NCI-H510A treated with DMSO at 0.1 percent for 48 hours (cell line): ENCODE measurements at regions not wholly inside any gene's neighbourhood (a gene's known extent, or its start where the extent isn't known, plus 50 kb on each side); places are given as distances from the start of the nearest gene placed in this dataset.
A peak's percentile ranks its signal among the peaks of the same experiment; 100 is the strongest.

ENCODE experiments used
- DNase-seq: peaks from one replicate; lab custom pipeline; 2025; lab: John Stamatoyannopoulos, UW

DNA sequence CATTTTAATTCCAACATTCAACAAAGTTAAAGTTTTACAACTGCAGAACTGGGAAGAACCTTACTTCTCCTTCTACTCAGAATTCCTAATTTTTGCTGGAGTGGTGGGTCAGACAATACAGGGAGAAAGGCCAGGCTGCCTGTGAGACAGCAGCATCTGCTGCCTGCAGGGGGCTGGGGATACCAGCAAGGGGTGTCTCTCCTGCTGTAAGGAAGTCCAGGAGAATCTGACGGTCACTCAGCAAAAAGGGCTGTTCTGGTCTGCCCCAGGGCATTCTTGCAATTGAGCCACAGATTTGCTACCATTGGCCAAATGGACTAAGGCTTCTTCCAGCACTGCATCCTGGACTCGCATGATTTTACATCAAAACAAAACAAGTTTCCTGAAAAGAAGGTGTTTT lies 426.6 kb upstream of the CDH11 start:
- DNase-seq: no peak

DNA sequence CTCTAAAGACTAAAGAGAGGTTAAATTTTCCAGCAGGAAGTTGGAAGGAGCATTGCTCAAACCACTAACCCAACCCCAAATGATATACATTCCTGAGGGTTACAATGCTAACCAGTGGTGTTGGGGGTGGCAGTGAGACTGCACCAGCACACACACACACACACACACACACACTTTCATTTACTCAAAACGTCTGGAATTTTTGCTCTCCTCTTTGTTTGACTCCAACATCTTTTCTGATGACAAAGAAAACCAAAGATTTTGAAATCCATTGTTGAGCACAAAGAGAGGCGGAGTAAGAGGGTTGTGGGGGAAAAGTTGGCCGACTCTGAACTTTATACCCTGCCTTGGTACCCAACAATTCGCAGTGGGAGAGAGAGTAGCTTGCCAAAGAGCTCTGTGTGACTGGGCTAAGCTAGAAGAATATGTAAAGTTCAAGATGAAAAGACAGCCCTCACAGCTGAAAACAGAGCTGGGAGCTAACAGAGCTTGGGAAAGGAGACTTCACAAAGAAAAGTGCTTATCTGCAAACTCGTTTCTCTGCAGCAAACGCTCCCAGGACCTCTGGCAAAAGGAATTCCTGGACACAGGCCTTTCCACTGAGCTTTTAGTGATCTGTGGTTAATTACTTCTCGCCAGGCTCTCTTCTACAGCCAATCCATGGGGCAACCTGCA lies 426.0 kb upstream of the CDH11 start:
- DNase-seq: no peak

DNA sequence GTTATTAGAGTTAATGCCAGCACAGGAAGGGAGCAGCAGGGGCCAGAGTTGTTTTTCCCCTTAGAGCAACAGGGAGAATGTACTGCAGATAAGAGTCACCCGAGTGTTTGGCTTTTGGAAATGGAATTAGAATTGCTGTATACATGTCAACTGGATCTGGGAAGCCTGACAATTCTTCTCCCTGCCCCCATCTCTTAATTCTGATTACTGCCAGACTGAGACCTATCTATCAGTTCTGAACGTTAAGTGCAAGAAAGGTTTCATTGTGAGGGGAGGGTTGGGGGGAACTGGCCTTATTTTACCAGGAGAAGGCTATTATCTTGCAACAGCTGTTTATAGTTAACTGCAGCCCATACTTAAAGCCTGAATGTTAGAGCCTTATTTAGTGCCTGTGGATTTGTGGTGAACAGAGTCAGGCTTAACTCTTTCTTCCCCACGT lies 424.5 kb upstream of the CDH11 start:
- no peak for DNase-seq

DNA sequence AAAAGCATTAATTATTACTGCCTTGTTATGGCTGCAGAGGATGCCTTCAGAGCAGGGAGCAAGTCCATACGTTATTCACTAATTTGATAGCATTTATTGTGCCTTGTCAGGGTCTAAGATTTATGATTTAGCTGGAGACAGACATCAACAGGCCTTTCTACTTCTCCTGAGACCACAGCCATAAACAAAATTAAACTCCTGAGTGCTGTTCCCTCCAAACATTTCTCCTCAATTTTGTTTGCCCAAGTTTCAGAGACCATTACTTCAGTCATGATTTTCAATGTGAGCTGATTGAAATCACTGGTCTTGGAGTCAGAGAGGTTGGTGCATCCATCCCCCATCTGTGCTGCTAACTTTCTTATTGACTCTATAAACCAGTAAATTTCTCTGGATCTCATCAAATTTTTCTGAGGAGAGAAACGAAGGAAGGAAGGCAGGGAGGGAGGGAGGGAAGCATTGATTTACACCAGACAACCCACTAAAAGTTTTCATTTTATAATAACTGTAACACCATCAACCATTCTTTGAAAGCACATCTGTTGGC lies 423.6 kb upstream of the CDH11 start:
- no peak for DNase-seq

DNA sequence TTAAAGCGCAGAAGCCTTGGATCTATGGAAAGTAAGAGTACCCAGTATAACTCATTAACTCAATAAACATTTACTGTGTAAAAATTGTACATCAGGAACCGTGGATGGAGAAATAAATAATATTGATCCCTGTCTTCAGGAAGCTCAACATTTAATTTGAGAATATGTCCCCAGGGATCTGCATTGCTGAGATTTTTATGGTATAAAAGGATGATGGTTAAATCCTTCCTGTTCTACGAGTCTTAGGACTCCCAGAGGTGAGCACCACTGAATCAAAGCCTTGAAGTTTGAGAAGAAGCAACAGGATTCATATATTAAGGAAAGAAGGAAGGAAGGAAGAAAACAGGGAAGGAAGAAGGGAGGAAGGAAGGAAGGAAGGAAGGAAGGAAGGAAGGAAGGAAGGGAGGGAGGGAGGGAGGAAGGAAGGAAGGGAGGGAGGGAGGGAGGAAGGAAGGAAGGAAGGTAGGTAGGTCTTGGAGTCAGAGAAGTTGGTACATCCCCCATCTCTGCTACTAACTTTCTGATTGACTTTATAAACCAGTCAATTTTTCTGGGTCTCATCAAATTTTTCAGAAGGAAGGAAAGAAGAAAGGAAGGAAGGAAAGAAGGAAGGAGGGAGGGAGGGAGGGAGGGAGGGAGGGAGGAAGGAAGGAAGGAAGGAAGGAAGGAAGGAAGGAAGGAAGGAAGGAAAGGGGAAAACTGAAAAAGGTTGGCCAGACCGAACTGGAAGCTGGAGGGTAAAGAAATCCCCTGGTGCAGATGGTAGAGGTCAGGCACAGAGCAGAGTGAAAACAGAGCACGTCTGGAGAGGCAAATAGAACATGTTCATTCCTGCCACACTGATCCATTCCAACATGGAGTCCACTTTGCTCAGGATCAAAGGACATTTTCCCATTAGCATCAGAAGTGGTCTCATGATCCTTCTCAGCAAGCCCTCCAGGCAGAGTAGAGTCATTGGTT lies 422.2 kb upstream of the CDH11 start:
- DNase-seq: no peak

DNA sequence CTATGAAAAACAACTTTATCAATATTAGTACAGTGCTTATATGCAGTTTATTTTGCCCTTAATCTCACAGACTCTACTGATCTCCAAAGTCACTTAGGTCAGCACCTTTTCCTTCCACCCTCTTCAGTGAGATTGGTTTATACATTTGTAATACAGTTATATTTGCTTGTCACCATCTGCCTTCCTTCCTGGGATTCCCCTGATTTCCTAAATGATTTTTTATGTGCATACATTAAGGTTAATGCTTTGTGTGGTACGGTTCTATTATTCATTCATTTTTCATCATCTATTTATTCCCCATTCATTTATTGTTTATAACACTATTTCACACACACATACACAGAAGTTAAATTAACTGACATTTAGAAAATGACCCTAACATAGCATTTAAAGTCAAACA lies 419.8 kb upstream of the CDH11 start:
- no peak for DNase-seq

DNA sequence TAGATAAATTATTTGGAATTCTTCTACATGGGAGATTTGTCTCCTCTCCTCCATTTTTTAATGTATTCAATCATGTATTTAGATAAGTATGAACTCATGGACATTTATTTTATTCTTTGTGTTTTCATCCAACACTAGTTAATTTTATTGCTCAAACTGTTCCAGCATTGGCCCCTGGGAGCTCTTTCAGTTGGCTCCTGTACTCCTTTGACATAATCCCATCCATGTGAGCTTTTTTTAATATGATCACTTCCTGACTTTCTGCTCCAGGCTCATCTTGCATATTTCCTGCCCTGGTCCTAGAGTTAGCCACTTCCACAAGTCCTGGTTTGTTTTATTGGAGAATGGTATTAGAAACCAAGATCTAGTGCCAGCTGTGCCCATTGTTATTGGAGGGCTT lies 419.0 kb upstream of the CDH11 start:
- peak; percentile 4 for DNase-seq

DNA sequence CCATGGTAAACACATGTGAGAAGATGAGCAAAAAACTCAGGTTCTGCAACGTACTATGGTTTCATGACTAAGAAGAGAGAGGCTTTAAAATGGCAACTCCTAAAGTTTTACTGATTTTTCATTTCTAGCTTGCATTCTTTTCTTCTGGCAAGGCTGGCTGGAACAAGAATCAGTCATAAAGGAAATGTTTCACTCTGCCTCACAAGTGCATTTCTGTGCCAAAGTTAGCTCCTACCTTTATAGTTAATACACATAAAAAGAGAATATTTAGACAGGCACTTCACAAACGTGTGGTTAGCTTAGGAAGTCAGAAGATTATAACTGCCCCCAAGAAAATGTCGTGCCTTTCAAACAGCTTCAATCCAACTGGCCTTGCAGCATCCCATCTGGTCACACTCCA lies 417.1 kb upstream of the CDH11 start:
- no peak for DNase-seq

DNA sequence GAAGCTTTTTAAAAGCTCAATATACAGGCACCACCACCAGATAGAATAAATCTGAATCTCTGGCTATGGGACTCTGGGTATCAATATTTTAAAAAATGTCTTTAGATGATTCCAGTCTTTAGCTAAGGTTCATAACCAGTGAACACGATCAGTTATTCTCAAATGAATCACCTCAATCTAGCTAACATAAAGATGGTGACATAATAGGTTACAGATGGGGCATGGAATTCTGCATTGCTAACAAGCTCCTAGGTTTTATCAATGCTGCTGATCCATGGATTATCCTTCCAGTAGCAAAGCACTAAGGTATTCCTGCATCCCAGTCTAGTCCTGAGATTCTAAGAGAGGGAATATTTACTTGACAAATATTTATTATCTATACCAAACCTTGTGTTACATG lies 415.5 kb upstream of the CDH11 start:
- no peak for DNase-seq

DNA sequence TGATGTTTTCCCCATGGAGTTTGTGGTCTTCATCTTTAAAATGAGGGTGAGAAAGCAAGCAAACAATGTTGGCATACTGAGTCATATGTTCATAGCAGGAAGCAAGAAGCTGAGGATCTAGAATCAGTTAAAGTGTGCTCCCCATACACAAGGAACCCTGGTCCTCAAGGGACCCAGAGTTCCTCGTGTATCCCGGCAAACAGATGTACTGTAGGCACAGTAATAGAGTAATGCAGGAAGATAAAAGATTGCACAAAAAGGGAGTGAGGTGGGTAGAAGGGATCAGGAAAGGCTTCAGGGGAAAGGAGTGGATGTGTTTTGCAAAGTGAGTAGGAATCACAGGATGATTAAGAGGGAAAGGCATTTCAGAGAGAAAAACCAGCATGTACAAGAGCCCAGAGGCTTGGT lies 412.3 kb upstream of the CDH11 start:
- DNase-seq: no peak

DNA sequence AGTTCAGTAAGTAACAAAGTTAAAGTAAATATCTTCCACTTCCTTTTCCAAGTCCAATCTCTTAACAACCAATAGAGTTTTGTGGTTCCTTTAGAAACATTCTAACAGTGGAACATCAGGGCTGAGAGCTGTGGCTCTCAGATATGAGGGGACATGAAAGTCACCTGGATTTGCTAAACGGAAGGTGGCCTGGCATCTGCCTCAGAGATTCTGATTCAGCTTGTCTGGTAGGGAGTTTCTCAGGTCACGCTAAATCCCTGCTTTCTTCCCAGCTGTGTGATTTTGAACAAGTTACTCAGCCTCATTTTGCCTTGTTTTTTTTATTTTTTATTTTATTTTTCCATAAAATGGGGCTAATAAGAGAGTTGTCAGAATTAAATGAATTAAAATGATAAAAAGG lies 411.0 kb upstream of the CDH11 start:
- no peak for DNase-seq

DNA sequence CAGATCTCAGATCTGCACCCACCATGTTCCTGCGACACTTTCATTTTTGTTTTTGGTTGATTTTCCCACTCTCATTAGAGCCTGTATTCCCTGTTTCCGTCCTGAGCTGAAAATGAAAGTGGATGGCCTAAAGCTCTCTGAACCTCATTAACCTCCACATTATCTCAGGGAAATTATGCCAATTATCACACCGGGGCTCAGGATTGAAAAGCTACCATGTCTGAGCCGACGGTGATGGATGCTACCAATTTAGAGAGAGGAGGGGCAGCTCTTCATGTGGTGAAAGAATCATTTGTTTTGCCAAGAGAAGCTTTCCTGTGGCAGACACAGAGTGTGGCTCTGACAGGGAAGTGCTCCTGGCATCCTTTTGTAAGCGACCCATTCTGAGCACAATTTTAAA lies 410.4 kb upstream of the CDH11 start:
- DNase-seq: no peak

DNA sequence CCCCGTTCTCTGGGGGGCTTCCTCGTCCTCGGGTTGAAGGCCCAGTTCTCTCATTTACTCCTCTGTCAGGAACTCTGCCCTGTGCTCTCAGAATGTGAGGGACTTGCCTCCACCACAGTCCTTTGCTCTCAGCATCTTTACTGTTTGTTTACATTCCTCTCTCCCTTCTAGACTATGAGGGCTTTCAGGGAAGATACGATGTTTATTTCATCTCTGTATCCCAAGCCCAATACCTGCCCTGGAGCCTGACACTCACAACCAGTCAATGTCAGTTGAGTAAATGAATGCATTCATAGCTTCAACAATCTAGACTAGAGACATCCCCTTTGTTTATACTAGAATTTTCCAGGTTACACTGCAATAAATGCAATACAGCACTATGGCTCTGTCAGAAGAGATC lies 409.6 kb upstream of the CDH11 start:
- DNase-seq: no peak

DNA sequence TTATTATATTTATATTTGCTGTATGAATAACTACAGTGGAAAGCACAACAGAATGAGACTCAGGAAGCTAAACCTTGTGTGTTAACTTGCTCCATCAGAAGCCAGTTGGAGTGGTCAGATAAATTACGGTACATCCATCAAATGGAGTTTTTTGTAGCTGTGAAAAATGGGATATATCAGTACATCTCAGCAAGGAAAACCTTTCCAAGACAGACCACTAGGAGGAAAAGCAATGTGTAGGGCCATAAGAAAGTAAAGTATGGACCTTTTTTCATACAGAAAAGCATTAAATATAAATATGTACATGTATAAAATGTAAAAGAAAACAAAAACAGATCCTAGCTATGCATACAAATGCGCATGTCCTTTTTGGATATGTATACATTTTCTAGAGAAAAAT lies 403.8 kb upstream of the CDH11 start:
- DNase-seq: no peak

DNA sequence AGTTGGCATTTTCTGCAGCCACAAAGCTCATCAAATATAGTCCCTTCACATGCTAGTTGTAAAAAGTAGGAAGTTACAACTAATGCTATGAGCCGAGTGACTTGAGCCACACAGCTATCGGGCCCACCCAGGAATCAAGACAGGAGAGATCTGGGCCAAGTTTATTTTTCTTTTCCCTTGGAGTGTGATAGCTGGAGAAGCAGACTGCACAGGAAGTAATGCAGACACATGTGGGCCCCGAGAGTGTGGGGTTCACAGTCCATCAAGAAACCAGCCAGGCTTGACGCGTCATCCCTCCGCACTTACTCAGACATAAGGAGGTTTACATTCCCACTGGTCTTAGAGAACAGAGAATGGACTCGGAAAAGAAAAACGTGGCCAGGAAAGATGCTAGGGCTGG lies 403.1 kb upstream of the CDH11 start:
- DNase-seq: no peak

DNA sequence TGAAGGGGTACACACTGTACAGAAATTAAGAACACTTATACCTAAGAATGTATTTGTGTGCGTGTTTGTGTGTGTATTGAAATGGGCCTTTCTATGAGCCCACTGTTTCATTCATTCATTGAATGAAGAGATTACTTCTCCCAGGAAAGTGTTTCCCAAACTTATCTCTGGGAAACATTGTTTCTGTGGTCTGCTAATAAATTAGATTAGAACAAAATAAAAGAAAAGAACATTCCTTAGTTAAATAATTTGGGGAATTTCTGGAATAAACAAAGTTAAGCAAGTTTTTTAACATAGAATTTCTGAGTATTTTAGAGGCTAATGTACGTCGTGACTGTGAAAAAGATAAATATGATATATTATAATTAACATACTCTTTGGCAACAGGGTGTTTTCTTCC lies 402.4 kb upstream of the CDH11 start:
- no peak for DNase-seq

DNA sequence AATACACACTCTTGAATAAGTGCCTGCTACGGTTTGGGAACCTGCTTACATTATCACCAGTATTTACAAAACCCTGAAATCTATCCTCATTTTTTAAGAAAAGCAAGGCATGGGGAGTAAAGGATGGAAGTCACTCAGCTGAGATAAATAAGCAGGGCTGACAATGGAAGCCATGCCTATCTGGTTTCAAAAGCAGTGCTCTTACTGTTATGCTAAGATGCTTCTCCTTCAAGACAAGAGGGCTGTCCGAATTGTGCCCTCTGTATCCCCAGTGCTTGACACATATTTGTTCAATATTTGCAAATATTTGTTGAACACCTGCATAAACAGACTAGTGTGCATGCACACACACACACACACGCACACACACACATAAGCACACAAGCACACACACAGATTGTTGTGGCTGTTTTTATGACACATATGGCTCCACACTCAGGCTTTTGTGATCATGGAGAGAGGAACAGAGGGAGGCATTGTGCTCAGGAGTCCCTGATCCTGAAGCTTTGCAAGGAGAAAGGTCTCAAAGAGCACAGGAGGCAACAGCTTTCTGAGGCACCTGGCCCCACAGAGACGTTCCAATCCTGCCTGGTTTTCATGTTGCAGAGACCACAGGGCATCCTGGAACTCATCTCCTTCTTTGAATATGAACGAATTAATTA lies 401.6 kb upstream of the CDH11 start:
- no peak for DNase-seq

DNA sequence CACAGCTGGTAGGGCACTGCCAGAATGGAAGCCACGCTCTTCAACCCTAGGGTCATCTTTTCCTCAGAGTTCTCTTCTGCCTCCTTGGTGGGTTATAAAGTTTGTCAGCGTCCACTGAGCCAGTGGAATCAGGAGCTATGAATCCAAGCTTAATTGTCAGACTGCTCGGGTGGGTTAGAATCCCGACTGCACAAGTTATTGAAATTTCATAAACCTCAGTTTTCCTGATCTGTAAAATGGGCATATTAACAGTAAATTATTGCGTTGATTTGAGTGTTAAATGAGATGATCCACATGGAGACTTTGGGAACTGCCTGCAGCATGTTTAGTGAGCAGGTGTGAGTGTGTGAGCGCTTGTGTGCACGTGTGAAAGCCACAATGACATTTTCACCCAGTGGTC lies 400.5 kb upstream of the CDH11 start:
- DNase-seq: no peak

DNA sequence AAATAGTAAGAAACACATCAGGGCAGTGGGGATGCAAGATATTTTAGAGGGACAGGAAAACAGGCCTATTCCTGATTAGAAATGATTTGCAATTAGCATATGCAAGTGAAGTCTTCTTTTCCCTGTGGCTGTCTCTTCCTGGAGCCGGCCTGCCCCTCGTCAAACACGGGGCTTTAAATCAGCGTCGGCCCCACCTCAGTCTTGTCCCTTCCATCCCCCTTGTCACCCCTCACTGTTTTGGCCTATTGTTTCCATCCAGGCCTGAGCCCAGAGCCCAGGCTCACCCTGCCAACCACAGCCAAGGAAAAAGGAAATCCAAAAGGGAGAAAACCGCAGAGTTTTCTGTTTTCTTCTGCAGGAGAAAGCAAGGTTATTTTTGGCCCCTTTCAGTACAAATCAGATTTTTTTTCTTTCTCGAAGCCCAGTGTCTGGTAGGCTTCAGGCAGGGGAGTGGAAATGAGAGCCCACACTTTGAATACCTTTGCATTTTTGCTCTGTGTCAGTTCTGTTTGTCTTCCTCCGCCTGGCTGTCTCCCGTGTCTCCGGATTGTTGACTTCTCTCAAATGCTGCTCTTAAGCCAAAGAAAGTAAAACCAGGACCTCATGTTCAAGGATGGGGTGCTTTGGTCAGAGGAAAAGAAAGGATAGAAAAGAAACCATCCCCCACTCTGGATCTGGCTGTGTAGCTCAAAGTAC lies 399.9 kb upstream of the CDH11 start:
- no peak for DNase-seq

DNA sequence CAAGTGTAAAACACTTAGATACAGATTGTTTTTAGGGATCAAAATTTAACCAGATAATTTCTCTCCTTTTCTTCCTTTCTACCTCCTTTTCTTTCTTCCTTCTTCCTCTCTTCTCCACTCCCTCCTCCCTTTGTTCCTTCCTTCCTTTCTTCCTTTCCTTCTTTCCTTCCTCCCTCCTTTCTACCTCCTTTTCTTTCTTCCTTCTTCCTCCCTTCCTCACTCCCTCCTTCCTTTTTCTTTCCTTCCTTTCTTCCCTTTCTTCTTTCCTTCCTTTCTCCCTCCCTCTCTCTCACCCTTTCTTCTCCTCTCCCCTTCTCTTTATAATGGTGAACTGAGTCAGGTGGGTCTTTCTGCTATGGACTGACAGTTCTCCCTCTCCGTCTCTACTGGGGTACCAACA lies 397.5 kb upstream of the CDH11 start:
- no peak for DNase-seq

DNA sequence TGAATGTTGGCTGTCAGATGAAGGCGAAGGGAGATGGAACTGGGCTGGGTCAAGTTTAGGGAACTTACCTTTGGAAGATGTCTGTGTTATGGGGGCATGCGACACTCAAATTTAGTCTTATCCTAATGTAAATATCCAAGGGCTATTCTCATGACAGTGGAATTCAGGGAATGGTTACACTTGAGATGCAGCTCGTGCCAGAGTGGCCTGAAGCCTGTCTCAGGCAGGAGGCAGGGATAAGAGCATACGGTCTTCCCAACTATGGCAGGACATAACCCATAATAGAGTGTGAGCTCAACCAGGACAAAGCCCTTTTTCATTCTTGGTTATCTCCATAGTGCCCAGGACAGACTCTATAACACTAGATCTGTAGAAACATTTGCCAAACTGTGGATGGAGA lies 393.3 kb upstream of the CDH11 start:
- no peak for DNase-seq

DNA sequence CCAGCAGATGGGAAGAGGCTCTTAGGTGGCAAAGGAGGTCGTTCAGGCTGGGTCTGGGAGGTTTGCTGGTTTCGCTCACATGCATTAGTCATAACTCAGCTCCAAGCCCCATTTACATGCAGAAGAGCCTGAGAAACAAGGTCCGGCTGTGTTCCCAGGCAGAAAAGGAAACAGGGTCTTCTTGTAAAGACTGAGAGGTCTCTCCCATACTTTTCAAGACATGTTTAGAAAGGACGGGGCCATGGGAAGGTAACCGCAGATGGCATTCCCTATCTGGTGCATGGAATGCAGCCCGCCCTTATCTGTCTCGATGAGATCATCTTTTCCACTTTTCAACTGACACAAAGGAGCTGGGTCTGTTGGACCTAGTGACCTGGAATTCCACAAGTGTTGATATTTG lies 389.0 kb upstream of the CDH11 start:
- DNase-seq: no peak
